HG02763 (cell line): ENCODE measurements at regions not wholly inside any gene's neighbourhood (a gene's known extent, or its start where the extent isn't known, plus 50 kb on each side); places are given as distances from the start of the nearest gene placed in this dataset.
"Not testable (repeated sequence)": the region's sequence is repeated elsewhere in the genome, so short reads cannot be mapped to it uniquely, and the experiment has no call there.

Experiments used
- ATAC-seq: cut with Tn5 transposase; IDR thresholded peaks from one replicate; pipeline ENCODE4 v1.9.1; 2021; ENCODE audit warnings: mild to moderate bottlenecking, moderate library complexity; ENCODE audit not compliant: unreplicated experiment

GRCh38 chr22:22756109-22756508 lies 111.7 kb downstream of the GGTLC2 start:
- no peak for ATAC-seq

- ATAC-seq: not testable (repeated sequence)
Measured at GRCh38 chr22:22756551-22757201, 112.3 kb downstream of the GGTLC2 start.

- not testable (repeated sequence) for ATAC-seq
Measured at GRCh38 chr22:22758101-22758807, 113.8 kb downstream of the GGTLC2 start.

GRCh38 chr22:22759371-22759770 lies 115.0 kb downstream of the GGTLC2 start:
- ATAC-seq: no peak

GRCh38 chr22:22759889-22760546 lies 115.6 kb downstream of the GGTLC2 start:
- no peak for ATAC-seq

GRCh38 chr22:22761606-22761962 lies 117.2 kb downstream of the GGTLC2 start:
- no peak for ATAC-seq

- ATAC-seq: no peak
Measured at GRCh38 chr22:22761963-22762772, 117.8 kb downstream of the GGTLC2 start.

GRCh38 chr22:22763512-22763911 lies 119.1 kb downstream of the GGTLC2 start:
- ATAC-seq: no peak

- ATAC-seq: no peak
Measured at GRCh38 chr22:22764085-22764484, 119.7 kb downstream of the GGTLC2 start.

GRCh38 chr22:22767876-22768602 lies 119.6 kb upstream of the IGLL5 start:
- ATAC-seq: no peak

GRCh38 chr22:22768885-22769284 lies 118.7 kb upstream of the IGLL5 start:
- ATAC-seq: no peak

GRCh38 chr22:22769434-22770279 lies 118.0 kb upstream of the IGLL5 start:
- ATAC-seq: no peak

GRCh38 chr22:22770280-22770871 lies 117.2 kb upstream of the IGLL5 start:
- ATAC-seq: no peak

GRCh38 chr22:22770881-22771280 lies 116.7 kb upstream of the IGLL5 start:
- ATAC-seq: no peak

GRCh38 chr22:22771696-22772377 lies 115.8 kb upstream of the IGLL5 start:
- no peak for ATAC-seq

GRCh38 chr22:22772396-22772795 lies 115.2 kb upstream of the IGLL5 start:
- no peak for ATAC-seq

GRCh38 chr22:22772883-22773282 lies 114.7 kb upstream of the IGLL5 start:
- ATAC-seq: no peak

GRCh38 chr22:22773427-22773826 lies 114.2 kb upstream of the IGLL5 start:
- no peak for ATAC-seq
